ENCODE measurements at regions not wholly inside any gene's neighbourhood (a gene's known extent, or its start where the extent isn't known, plus 50 kb on each side); places are given as distances from the start of the nearest gene placed in this dataset.

- Histone ChIP-seq H3K9me3 (ENCODE audit: low read length) (peaks cover 6% of the 10 kb centered on the region), H3K36me3 (replicated peaks in 1 of 2; ENCODE audit: control insufficient read depth in 1 of 2, insufficient read depth in 2 of 2, low read length in 2 of 2) (no peaks in the 10 kb centered on the region), H3K27me3 (ENCODE audit: control insufficient read depth in 1 of 2, insufficient read depth in 2 of 2, low read length in 2 of 2) (peaks cover 0 to 7% of the 10 kb centered on the region in 2 experiments; a peak in 1 of 5 replicates), H4K20me1 (ENCODE audit: insufficient read depth, low read length) (no peaks in the 10 kb centered on the region), H3K4me3 (replicated peaks in 1 of 3; ENCODE audit: insufficient read depth in 1 of 3, low read depth in 2 of 3, low read length in 3 of 3) (peak overlapping the region in 1 of 3 experiments; percentile 5; a peak in 1 of 6 replicates), H3K9ac (ENCODE audit: insufficient read depth, low read depth, low read length) (no peak overlapping the region), H2AFZ (ENCODE audit: low read length) (no peak overlapping the region), H3K4me2 (ENCODE audit: low read depth, low read length) (peak overlapping the region; percentile 9), H3K79me2 (ENCODE audit: insufficient read depth, low read length) (no peaks in the 10 kb centered on the region), H3K27ac (ENCODE audit: extremely low read length, insufficient read depth, low read length) (no peak overlapping the region), H3K4me1 (ENCODE audit: insufficient read depth, low read length) (no peaks in the 10 kb centered on the region)
- ChIA-PET CTCF (ENCODE audit: low intra/inter-chr PET ratio, low total read pairs) (no interaction called here), POLR2A (no interaction called here)
- 1% methylated on average over 4 of the region's 4 CpGs for WGBS (ENCODE audit: low lambda C conversion rate)
- intact Hi-C loops (cut with micrococcal nuclease; ENCODE audit: unreplicated experiment), result no loop called here
- TF ChIP-seq TFAP4 (IDR thresholded peaks at IDR 0.05; ENCODE audit: borderline replicate concordance, low read depth), result peak; percentile 60; the same call in 1 of the 2 replicates
- TF ChIP-seq FOXC1 (CRISPR knock-in tag; IDR thresholded peaks at IDR 0.05; ENCODE audit: borderline replicate concordance), result no peak
- no peak for TF ChIP-seq ZNF180 (CRISPR knock-in tag; IDR thresholded peaks at IDR 0.05; ENCODE audit: borderline replicate concordance, low read depth)
- no peak for FAIRE-seq
- in situ Hi-C loops (cut with HindIII; ENCODE audit: extremely low pct_ligation_motif_present, low pct_unique_long_range_greater_than_20kb), result no loop called here
- DNase-seq (ENCODE audit: low spot score), result peak; percentile 12
- no TSS peak for BruUV-seq (replicated peaks)
- ATAC-seq, result peak; percentile 82
Measured at GRCh38 chr6:145372671-145373151, 362.6 kb downstream of the EPM2A start.

GRCh38 chr6:145373826-145374225, 361.5 kb downstream of the EPM2A start:
- DNase-seq (ENCODE audit: low spot score) (no peak), ATAC-seq (no peak), FAIRE-seq (no peak)
- no peaks in the 10 kb centered on the region for H4K20me1 ChIP-seq (ENCODE audit: insufficient read depth, low read length)
- H3K79me2 ChIP-seq (ENCODE audit: insufficient read depth, low read length), result no peaks in the 10 kb centered on the region
- CTCF ChIA-PET (ENCODE audit: low intra/inter-chr PET ratio, low total read pairs), result no interaction called here
- WGBS (ENCODE audit: low lambda C conversion rate), result 19% methylated on average over 1 of the region's 1 CpG
- POLR2A ChIA-PET, result no interaction called here
- no TSS peak for BruUV-seq (replicated peaks)
- in situ Hi-C loops (cut with HindIII; ENCODE audit: extremely low pct_ligation_motif_present, low pct_unique_long_range_greater_than_20kb), result no loop called here
- no peaks in the 10 kb centered on the region for H3K4me1 ChIP-seq (ENCODE audit: insufficient read depth, low read length)
- H3K27ac ChIP-seq (ENCODE audit: extremely low read length, insufficient read depth, low read length), result no peak overlapping the region
- peaks cover 0 to 7% of the 10 kb centered on the region in 2 experiments; a peak in 1 of 5 replicates for H3K27me3 ChIP-seq (ENCODE audit: control insufficient read depth in 1 of 2, insufficient read depth in 2 of 2, low read length in 2 of 2)
- H3K36me3 ChIP-seq (replicated peaks in 1 of 2; ENCODE audit: control insufficient read depth in 1 of 2, insufficient read depth in 2 of 2, low read length in 2 of 2), result no peaks in the 10 kb centered on the region
- H3K9ac ChIP-seq (ENCODE audit: insufficient read depth, low read depth, low read length), result no peak overlapping the region
- no peak overlapping the region for H3K4me3 ChIP-seq (replicated peaks in 1 of 3; ENCODE audit: insufficient read depth in 1 of 3, low read depth in 2 of 3, low read length in 3 of 3)
- no peak overlapping the region for H2AFZ ChIP-seq (ENCODE audit: low read length)
- H3K4me2 ChIP-seq (ENCODE audit: low read depth, low read length), result no peak overlapping the region
- intact Hi-C loops (cut with micrococcal nuclease; ENCODE audit: unreplicated experiment), result no loop called here
- peaks cover 7% of the 10 kb centered on the region for H3K9me3 ChIP-seq (ENCODE audit: low read length)
- TF ChIP-seq ZBTB46 (CRISPR knock-in tag; IDR thresholded peaks at IDR 0.05; ENCODE audit: borderline replicate concordance) (no peak), CBX2 (IDR thresholded peaks at IDR 0.05; ENCODE audit: low read depth, low read length) (no peak), CBX2 (CRISPR knock-in tag; IDR thresholded peaks at IDR 0.05; ENCODE audit: low read depth) (no peak), THAP8 (CRISPR knock-in tag; IDR thresholded peaks at IDR 0.05; ENCODE audit: borderline replicate concordance) (no peak), GLMP (CRISPR knock-in tag; IDR thresholded peaks at IDR 0.05; ENCODE audit: borderline replicate concordance) (no peak), RNF2 (conservative IDR thresholded peaks at IDR 0.05; ENCODE audit: low read depth) (no peak), TFDP1 (CRISPR knock-in tag; IDR thresholded peaks at IDR 0.05; ENCODE audit: borderline replicate concordance) (no peak), HOMEZ (CRISPR knock-in tag; IDR thresholded peaks at IDR 0.05; ENCODE audit: low read depth) (no peak)

Data from HepG2 (cell line).